CD1c-positive myeloid dendritic cell (primary cell): ENCODE measurements at regions not wholly inside any gene's neighbourhood (a gene's known extent, or its start where the extent isn't known, plus 50 kb on each side); places are given as distances from the start of the nearest gene placed in this dataset.

Source experiments
- DNase-seq: peaks from one replicate; pipeline ENCODE4 v3.0.0-alpha.2; 2016; ENCODE audit errors: extremely low spot score

GRCh38 chr2:239536186-239536585, 135.4 kb upstream of the HDAC4 start:
- no peak for DNase-seq

GRCh38 chr2:239535413-239536144, 134.8 kb upstream of the HDAC4 start:
- no peak for DNase-seq

- DNase-seq = no peak
Measured at GRCh38 chr2:239534581-239535412, 134.0 kb upstream of the HDAC4 start.

GRCh38 chr2:239533569-239534316, 132.9 kb upstream of the HDAC4 start:
- DNase-seq = no peak

- no peak for DNase-seq
Measured at GRCh38 chr2:239532859-239533258, 132.0 kb upstream of the HDAC4 start.

- DNase-seq = no peak
Measured at GRCh38 chr2:239532250-239532649, 131.4 kb upstream of the HDAC4 start.

- no peak for DNase-seq
Measured at GRCh38 chr2:239531456-239532241, 130.8 kb upstream of the HDAC4 start.

- no peak for DNase-seq
Measured at GRCh38 chr2:239530749-239531316, 130.0 kb upstream of the HDAC4 start.

GRCh38 chr2:239529313-239530015, 128.6 kb upstream of the HDAC4 start:
- DNase-seq = no peak

- DNase-seq = no peak
Measured at GRCh38 chr2:239528883-239529282, 128.1 kb upstream of the HDAC4 start.

- DNase-seq = no peak
Measured at GRCh38 chr2:239528146-239528545, 127.3 kb upstream of the HDAC4 start.

GRCh38 chr2:239526666-239527415, 126.0 kb upstream of the HDAC4 start:
- no peak for DNase-seq

- DNase-seq = no peak
Measured at GRCh38 chr2:239526038-239526437, 125.2 kb upstream of the HDAC4 start.

- DNase-seq = no peak
Measured at GRCh38 chr2:239523954-239524330, 123.1 kb upstream of the HDAC4 start.

GRCh38 chr2:239523147-239523953, 122.5 kb upstream of the HDAC4 start:
- DNase-seq = no peak

GRCh38 chr2:239522740-239523119, 121.9 kb upstream of the HDAC4 start:
- DNase-seq = no peak

- DNase-seq = no peak
Measured at GRCh38 chr2:239522002-239522739, 121.4 kb upstream of the HDAC4 start.

GRCh38 chr2:239521518-239521815, 120.6 kb upstream of the HDAC4 start:
- no peak for DNase-seq
